ENCODE measurements at regions not wholly inside any gene's neighbourhood (a gene's known extent, or its start where the extent isn't known, plus 50 kb on each side); places are given as distances from the start of the nearest gene placed in this dataset.

- no peak for DNase-seq (ENCODE audit: low read depth in 2 of 2)
Measured at GRCh38 chrX:4253092-4253491, 539.6 kb upstream of the PRKX start.

GRCh38 chrX:4249401-4249800 lies 536.0 kb upstream of the PRKX start:
- DNase-seq (ENCODE audit: low read depth in 2 of 2): no peak

- DNase-seq (ENCODE audit: low read depth in 2 of 2): no peak
Measured at GRCh38 chrX:4243759-4244158, 530.3 kb upstream of the PRKX start.

GRCh38 chrX:4240541-4241194 lies 527.2 kb upstream of the PRKX start:
- no peak for DNase-seq (ENCODE audit: low read depth in 2 of 2)

- DNase-seq (ENCODE audit: low read depth in 2 of 2): no peak
Measured at GRCh38 chrX:4239650-4240540, 526.4 kb upstream of the PRKX start.

- no peak for DNase-seq (ENCODE audit: low read depth in 2 of 2)
Measured at GRCh38 chrX:4238916-4239315, 525.5 kb upstream of the PRKX start.

GRCh38 chrX:4225086-4225485 lies 511.6 kb upstream of the PRKX start:
- no peak for DNase-seq (ENCODE audit: low read depth in 2 of 2)

DNA sequence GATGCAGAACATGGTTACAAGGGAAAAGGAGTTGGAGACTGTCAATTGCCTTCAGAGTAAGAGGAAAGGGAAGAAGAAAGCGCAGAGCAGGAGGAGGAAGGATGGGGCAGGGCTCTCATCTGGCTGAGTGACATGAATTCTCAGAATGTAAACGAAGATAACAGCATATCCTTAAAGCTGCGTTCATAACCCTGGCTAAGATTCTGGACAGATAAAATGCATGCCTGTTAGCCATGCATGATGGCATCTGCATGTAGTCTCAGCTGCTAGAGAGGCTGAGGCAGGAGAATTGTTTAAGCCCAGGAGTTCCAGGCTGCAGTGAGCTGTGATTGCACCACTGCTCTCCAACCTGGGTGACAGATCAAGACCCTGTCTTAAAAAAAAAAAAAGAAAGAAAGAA lies 493.5 kb upstream of the PRKX start:
- no peak for DNase-seq (ENCODE audit: low read depth in 2 of 2)

GRCh38 chrX:4197971-4198370 lies 484.5 kb upstream of the PRKX start:
- DNase-seq (ENCODE audit: low read depth in 2 of 2): no peak

DNA sequence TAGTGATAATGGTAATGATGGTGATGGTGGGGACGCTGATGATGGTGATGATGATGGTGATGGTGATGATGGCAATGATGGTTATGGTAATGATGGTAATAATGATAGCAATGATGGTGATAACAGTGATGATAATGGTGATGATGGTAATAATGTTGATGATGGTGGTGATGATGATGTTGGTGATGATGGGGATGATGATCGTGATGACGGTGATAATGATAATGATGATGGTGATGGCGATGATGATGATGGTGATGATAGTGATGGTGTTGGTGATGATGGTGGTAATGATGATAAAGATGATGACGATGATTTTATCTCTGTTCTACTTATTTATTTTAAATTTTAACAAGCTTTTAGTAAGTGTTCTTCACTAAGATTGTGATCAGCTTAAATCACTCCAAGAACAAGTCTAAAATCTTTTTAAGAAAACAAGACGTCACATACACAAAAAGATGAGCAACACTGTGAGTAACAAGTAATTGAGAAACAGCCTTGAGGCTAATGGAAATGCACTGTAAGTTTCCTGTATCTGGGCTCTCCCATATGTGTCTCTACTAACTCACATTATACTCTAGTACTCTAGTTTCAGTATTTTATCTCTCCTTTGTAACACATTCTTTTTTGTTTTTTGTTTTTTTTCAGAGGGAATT lies 480.2 kb upstream of the PRKX start:
- DNase-seq (ENCODE audit: low read depth in 2 of 2): no peak

- DNase-seq (ENCODE audit: low read depth in 2 of 2): no peak
Measured at GRCh38 chrX:4186331-4186730, 472.9 kb upstream of the PRKX start.

DNA sequence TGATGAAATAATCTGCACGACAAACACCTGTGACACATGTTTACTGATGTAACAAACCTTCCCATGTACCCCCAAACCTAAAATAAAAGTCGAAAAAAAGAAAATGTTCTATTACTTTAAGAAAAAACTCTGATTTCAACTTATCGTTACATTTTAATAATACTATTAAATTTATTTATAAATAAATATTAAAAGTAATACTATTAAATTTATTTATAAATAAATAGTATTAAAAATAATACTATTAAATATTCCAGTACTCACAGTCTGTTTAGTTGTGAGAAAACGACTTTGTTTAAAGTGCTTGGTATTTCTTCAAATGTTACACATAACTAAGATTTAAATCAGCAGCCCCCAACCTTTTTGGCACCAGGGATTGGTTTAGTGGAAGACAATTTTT lies 471.6 kb upstream of the PRKX start:
- DNase-seq (ENCODE audit: low read depth in 2 of 2): no peak

DNA sequence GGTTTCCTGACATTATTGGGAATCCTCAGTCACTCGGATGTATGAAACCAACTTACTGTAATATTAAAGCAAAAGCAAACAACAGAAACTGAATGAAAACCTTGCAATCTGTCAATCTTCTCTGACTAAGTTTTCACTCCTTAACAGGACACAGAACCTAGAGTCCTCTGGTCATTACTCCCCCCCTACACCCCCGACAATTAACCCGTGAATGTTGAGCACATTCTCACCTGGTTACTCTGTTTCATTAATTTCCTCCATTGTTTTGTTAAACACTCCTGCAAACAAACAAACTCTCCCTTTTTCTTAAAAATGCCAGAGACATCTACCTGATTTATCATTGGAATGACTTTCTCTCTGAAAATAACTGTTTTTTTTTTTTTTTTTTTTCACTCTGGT lies 469.0 kb upstream of the PRKX start:
- DNase-seq (ENCODE audit: low read depth in 2 of 2): no peak

DNA sequence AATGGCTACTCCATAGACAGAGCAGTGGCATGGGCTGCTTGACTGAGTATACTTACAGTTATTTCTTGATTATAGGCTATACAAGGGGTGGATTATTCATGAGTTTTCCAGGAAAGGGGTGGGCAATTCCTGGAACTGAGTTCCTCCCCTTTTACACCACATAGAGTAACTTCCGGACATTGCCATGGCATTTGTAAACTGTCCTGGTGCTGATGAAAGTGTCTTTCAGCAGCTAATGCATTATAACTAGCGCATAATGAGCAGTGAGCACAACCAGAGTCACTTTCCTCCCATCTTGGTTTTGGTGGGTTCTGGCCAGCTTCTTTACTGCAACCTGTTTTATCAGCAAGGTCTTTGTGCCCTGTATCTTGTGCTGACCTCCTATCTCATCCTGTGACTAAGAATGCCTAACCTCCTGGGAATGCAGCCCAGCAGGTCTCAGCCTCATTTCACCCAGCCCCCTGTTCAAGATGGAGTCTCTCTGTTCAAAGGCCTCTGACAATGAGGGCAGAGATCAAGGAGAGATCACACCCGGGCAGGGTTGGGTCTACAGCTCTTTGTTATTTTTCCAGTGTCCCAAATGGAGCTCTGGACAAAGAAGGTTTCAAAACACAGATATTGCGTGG lies 468.4 kb upstream of the PRKX start:
- DNase-seq (ENCODE audit: low read depth in 2 of 2): no peak

- DNase-seq (ENCODE audit: low read depth in 2 of 2): no peak
Measured at GRCh38 chrX:4179031-4179430, 465.6 kb upstream of the PRKX start.

DNA sequence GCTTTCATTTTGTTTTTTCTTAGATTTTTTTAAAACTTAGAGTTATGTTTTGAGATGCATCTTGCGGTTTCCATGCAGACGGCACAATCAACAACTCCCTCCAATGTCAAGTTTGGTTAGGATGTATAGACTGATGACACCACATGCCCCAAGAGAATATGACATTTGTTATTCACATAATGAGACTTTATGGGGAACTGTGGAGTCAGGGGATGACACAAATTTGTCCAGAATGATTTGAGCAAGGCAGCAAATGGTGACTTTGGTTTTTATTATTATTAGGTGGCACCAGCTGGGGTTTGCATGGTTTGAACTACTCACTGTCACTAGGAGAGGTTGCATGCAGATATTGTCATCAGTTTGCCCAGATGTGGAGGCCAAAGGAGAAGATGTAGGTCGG lies 461.8 kb upstream of the PRKX start:
- no peak for DNase-seq (ENCODE audit: low read depth in 2 of 2)

- DNase-seq (ENCODE audit: low read depth in 2 of 2): no peak
Measured at GRCh38 chrX:4173743-4174142, 460.3 kb upstream of the PRKX start.

DNA sequence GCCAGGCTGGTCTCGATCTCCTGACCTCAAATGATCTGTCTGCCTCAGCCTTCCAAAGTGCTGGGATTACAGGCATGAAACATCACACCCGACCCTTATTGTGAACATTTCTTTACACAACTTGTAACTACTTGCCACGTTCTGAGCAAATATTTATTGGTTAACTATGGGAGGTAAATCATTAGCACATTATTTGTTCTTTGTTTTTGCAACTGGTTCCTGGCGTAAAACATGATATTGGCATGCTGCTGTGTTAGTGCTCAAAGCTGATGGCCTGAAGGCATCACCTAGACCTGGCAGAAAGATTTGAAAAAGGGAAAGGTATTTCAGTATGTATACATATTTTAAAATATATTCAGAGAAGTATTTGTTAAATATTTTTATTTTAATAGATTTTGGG lies 438.3 kb upstream of the PRKX start:
- no peak for DNase-seq (ENCODE audit: low read depth in 2 of 2)

DNA sequence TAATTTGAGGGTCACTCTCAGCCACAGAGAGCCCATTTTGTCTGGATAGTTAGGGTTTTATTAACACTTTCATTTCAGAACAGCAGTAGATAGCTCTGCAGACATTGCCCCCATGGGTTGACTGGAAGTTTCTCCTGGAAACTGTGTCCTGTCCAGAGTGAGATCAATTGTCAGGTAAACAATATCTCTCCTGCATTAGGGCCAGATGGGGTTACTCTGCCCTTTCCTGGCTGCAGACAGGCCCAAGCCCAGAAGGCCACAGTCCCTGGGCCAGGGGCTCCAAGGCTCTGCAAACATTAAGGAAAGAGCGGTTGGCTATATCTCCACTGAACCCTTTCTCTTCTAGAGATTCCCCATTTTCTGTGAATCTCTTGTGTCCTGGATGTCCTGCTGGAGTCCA lies 436.8 kb upstream of the PRKX start:
- no peak for DNase-seq (ENCODE audit: low read depth in 2 of 2)

GRCh38 chrX:4129626-4130025 lies 416.2 kb upstream of the PRKX start:
- DNase-seq (ENCODE audit: low read depth in 2 of 2): no peak

DNA sequence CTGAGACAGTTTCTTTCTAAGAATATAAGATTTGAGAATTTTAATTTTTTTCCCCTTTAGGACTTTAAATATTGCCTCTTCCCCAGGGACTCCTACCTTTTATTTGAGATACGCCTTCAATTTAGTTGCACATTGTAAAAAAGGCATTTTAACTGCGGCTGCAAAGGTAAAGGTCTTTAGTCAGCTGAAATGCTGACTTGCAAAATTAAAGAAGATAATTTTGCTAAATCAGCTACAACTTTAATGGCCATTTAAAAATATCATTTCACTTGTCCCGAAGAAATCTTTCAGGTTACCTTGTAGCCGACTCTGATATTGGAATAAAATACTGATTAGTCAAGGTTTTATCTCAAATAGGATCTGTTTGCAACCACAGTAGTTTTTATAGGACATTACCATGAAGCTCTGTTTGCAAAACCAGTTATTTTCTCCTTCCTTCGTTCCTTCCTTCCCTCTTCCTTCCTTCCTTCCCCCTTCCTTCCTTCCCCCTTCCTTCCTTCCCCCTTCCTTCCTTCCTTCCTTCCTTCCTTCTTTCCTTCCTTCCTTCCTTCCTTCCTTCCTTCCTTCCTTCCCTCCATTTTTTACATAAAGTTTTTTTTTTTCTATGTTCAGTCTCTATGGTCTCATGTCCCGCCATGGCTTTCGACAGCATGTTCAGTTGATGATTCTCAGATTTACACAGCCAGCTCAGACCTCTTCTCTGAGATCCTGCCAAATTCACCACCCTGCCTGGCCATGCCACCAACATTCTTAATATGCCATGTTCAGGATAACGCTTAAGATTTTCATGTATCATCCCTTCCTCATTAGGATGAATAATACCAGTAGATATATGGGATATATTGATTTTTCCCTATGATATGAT lies 405.4 kb upstream of the PRKX start:
- no peak for DNase-seq (ENCODE audit: low read depth in 2 of 2)
